ENCODE measurements at regions not wholly inside any gene's neighbourhood (a gene's known extent, or its start where the extent isn't known, plus 50 kb on each side); places are given as distances from the start of the nearest gene placed in this dataset.

- DNase-seq (ENCODE audit: low spot score), result no peak
Measured at GRCh38 chr11:29040489-29040888, 932.3 kb downstream of the METTL15 start.

- DNase-seq (ENCODE audit: low spot score), result no peak
Measured at GRCh38 chr11:29032384-29033149, 924.4 kb downstream of the METTL15 start.

DNA sequence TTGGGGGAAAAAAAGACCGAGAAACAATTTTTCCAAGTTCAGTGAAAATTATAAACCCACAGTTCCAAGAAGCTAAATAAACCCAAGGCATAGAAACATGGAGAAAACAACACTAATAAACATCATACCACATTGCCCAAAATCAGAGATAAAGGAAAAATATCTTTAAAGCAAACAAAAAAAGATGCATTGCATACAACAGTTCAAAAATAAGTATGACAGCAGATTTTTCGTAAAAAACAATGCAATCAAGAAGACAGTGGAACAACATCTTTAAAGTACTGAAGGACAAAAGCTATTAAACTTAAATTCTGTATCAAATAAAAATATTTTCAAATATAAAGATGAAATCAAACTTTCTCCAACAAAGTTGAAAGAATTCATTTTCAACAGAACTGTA, 921.3 kb downstream of the METTL15 start:
- DNase-seq (ENCODE audit: low spot score), result no peak

DNA sequence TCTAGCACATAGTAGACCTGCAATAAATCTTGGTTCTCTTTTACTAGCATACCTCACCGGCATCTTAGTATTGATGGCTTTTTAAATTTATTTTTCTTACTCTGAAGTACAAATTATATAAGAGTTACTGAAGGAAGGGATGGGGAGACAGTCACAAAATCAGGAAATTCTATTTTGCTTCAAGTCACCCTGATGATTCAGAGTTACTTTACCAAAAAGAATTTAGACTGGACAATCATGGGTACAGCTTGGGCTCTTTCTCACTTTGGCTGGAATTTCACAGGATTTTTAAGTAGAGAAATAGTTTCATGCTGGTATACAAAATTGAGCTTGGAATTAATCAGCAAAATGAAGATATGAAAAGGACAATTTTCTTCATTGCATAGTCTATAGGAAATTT, 919.2 kb downstream of the METTL15 start:
- no peak for DNase-seq (ENCODE audit: low spot score)

DNA sequence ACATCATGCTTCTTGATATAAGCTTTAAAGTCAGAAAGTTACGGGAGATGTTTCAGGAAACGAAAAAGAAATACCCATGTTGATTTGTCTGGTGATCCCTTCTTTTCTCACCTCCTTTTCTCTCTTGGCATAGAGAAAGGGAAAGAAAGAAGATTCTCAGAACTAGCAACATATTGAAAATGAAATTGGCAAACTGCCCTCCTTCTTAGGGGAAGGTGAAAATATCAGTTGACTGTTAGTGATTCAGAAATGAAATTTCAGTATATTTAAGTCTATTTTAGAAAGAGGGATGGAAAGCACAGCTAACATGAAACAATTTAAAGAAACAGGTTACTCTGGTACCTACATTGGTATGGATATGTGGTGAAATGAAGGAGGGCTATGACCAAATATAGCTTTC, 918.1 kb downstream of the METTL15 start:
- DNase-seq (ENCODE audit: low spot score), result no peak

DNA sequence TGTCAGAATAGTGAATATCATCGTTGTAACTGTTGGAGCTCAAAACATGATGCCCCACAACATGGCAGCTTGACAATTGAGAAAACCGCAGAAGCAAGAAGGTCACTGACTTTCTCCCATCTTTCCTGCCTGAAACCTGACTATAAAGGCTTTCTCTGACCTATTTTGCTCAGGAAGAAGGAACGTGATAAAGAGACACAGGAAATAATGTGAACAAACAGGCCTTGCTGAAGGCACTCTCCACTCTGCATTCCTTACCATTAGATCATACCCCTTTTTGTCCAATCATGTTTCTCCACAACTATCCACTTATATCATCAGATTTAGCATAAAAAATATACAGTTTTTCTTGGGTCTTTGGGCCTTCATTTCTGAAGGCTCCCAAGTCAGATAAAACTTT, 916.8 kb downstream of the METTL15 start:
- no peak for DNase-seq (ENCODE audit: low spot score)

- no peak for DNase-seq (ENCODE audit: low spot score)
Measured at GRCh38 chr11:29024386-29024785, 916.2 kb downstream of the METTL15 start.

GRCh38 chr11:29023761-29024160, 915.6 kb downstream of the METTL15 start:
- no peak for DNase-seq (ENCODE audit: low spot score)

DNA sequence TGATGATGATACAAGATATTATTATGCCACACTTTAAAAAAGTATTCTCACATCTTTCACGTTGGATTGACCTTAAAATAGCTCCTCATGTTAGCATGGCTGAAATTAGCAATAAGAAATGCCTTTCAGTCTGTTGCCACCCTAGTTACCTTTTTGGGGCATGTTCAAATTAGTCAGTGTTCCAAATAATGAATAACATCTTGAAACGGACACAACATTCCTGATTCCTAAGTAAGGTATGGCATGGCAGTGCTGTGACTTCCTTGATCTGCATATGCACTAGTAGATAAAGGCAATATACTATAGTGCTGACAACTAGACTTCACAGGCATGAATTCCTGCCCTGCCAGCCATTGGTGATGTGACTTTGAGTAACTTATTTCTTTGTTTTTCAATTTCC, 914.5 kb downstream of the METTL15 start:
- DNase-seq (ENCODE audit: low spot score), result no peak

DNA sequence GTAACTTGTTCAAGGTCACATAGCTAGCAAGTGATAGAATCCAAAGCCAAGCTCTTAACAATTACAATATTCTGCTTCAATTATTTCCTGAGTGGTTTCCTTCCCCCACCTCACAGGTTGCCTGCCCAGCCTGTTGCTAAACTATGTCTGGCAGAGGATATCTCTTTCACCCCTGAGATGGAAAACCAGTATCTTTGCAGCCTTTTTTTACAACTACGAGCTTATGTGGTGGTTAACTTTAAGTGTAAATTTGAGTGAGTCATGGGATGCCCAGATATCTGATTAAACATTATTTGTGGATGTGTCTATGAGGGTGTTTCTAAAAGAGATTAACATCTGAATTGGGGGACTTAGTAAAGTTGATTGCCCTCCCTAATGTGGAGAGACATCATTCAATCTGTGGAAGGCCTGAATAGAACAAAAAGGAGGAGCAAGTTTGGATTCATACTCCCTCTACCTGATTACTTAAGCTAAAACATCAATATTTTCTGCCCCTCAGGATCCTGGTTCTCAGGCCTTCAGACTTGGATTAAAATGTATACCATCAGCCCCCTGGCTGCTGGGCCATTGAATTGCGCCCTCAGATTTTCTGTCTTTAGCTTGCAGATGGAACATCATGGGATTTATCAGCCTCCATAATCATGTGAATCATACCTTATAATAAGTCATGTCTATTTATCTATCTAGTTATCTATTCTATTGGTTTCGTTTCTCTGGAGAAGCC, 911.9 kb downstream of the METTL15 start:
- no peak for DNase-seq (ENCODE audit: low spot score)

DNA sequence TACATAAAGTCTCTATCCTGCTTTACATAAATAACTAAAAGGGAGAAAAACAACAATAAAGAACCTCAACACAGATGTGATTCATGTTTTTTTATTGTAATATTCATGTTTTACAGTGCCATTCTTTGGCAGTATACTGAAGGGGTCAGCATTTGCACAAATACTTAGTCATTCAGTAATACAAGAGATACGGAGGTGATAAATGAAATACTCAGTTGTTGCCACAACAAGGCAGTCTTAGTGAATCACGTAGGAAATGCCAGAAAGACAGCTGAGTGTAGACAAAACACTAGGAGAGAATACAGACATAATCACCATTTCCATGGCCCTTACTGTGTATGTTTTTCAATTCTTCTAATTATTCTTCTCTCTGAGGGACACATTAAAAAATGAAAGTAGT, 910.4 kb downstream of the METTL15 start:
- DNase-seq (ENCODE audit: low spot score), result no peak

DNA sequence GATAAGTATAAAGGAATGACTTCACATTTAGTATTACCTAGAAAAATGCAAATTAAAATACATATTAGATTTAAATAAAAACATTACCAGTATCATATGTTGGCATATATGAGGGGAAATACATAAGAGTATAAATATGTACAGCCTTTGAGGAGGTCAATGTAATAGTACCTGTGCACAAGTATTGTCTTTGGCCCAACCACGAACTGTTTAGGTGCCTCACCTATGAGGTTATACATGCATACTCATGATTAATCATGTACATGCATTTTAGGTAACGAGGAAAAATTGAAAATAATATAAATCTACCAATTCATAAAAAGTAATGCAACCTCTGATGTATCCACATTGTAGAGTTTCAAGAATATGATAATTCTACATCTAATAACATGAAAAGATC, 909.8 kb downstream of the METTL15 start:
- DNase-seq (ENCODE audit: low spot score), result no peak

- no peak for DNase-seq (ENCODE audit: low spot score)
Measured at GRCh38 chr11:29012507-29012906, 904.3 kb downstream of the METTL15 start.

- DNase-seq (ENCODE audit: low spot score), result no peak
Measured at GRCh38 chr11:29009426-29009825, 901.2 kb downstream of the METTL15 start.

DNA sequence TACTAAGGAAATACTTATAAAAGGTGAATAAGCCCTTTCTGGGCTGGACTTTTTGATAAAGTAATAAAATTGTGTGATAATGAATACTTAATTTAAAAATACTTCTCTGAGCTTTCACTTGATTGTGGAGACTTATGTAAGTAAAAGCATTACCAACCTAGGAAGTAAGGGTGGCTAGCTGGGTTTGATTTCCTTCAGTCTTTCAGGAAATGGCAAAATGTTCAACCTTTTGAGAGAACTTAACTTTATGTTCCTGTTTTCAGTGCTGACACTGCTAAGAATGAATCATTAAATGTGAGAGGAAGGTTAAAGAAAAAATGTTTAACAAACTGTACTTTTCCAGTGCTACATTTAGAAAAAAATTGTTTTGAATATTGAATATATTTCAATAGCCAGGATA, 900.3 kb downstream of the METTL15 start:
- DNase-seq (ENCODE audit: low spot score), result no peak

- DNase-seq (ENCODE audit: low spot score), result no peak
Measured at GRCh38 chr11:29006668-29007067, 898.5 kb downstream of the METTL15 start.

GRCh38 chr11:29005401-29005980, 897.3 kb downstream of the METTL15 start:
- no peak for DNase-seq (ENCODE audit: low spot score)

DNA sequence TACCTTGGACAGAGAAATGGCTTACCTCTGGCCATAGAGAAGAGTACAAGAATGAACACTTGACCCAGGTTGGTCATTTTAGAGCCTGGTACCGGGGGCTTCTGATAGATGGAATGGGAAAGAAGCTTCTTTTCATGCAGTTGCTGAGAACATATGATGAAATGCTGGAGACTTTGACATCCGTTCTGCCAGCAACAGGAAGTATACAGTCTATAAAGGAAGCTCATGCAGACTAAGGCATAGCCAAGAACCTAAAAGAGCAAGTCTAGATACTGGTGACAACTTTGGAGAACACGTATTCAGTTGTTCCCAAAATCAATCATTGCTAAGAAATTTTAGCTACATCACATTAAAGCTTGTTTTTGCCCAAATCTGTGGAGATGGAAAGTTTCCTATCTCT, 894.6 kb downstream of the METTL15 start:
- no peak for DNase-seq (ENCODE audit: low spot score)

- no peak for DNase-seq (ENCODE audit: low spot score)
Measured at GRCh38 chr11:28999620-29000019, 891.4 kb downstream of the METTL15 start.

GRCh38 chr11:28992996-28993395, 884.8 kb downstream of the METTL15 start:
- no peak for DNase-seq (ENCODE audit: low spot score)

GRCh38 chr11:28984231-28984630, 876.0 kb downstream of the METTL15 start:
- no peak for DNase-seq (ENCODE audit: low spot score)

DNA sequence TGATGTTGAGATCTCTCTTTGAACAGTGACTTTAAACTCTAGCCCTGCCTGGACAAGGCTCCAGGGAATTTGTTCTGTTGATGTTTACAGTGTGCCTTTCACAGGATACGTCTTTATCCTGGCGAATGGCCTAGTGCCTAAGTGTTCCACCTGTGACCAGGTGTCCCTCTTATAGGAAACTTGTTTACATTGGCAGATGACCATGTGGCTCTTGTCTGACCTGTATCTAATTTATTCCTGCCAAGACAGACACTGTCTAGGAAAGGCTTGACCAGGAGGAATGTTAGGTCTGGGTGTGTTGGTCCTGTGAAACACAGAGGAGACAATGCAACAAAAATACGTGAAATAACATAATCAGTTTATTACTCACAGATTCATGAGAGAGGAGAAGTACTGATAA, 875.6 kb downstream of the METTL15 start:
- DNase-seq (ENCODE audit: low spot score), result no peak

GRCh38 chr11:28981381-28981780, 873.2 kb downstream of the METTL15 start:
- DNase-seq (ENCODE audit: low spot score), result no peak

- no peak for DNase-seq (ENCODE audit: low spot score)
Measured at GRCh38 chr11:28976801-28977145, 868.6 kb downstream of the METTL15 start.

Data from SW480 (cell line).